ENCODE measurements at regions not wholly inside any gene's neighbourhood (a gene's known extent, or its start where the extent isn't known, plus 50 kb on each side); places are given as distances from the start of the nearest gene placed in this dataset.
A peak's percentile ranks its signal among the peaks of the same experiment; 100 is the strongest.
"Not testable (repeated sequence)": the region's sequence is repeated elsewhere in the genome, so short reads cannot be mapped to it uniquely, and the experiment has no call there.

GRCh38 chr2:138271467-138271866, 230.1 kb upstream of the SPOPL start:
- H3K36me3 ChIP-seq = no peaks in the 10 kb centered on the region
- TF ChIP-seq, protein P1, sequence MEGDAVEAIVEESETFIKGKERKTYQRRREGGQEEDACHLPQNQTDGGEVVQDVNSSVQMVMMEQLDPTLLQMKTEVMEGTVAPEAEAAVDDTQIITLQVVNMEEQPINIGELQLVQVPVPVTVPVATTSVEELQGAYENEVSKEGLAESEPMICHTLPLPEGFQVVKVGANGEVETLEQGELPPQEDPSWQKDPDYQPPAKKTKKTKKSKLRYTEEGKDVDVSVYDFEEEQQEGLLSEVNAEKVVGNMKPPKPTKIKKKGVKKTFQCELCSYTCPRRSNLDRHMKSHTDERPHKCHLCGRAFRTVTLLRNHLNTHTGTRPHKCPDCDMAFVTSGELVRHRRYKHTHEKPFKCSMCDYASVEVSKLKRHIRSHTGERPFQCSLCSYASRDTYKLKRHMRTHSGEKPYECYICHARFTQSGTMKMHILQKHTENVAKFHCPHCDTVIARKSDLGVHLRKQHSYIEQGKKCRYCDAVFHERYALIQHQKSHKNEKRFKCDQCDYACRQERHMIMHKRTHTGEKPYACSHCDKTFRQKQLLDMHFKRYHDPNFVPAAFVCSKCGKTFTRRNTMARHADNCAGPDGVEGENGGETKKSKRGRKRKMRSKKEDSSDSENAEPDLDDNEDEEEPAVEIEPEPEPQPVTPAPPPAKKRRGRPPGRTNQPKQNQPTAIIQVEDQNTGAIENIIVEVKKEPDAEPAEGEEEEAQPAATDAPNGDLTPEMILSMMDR (IDR thresholded peaks at IDR 0.05) = no peak
- TF ChIP-seq POLR2A (IDR thresholded peaks at IDR 0.05) = no peak
- no peak overlapping the region for H3K27ac ChIP-seq
- DNase-seq = no peak
- H3K4me3 ChIP-seq = no peak overlapping the region
- H3K9me3 ChIP-seq = no peaks in the 10 kb centered on the region
- H3K27me3 ChIP-seq = no peaks in the 10 kb centered on the region
- peaks cover 0 to 11% (median 0%) of the 10 kb centered on the region in 4 donors for H3K4me1 ChIP-seq

GRCh38 chr2:138272524-138273195, 228.9 kb upstream of the SPOPL start:
- no peak for TF ChIP-seq POLR2A (IDR thresholded peaks at IDR 0.05)
- TF ChIP-seq, protein P1 (IDR thresholded peaks at IDR 0.05) = no peak
- H3K4me3 ChIP-seq = no peak overlapping the region
- DNase-seq = no peak
- H3K27me3 ChIP-seq = no peaks in the 10 kb centered on the region
- H3K4me1 ChIP-seq = peaks cover 0 to 11% (median 0%) of the 10 kb centered on the region in 4 donors
- H3K9me3 ChIP-seq = no peaks in the 10 kb centered on the region
- no peak overlapping the region for H3K27ac ChIP-seq
- no peaks in the 10 kb centered on the region for H3K36me3 ChIP-seq

GRCh38 chr2:138273280-138273679, 228.3 kb upstream of the SPOPL start:
- H3K27ac ChIP-seq, H3K36me3 ChIP-seq, H3K9me3 ChIP-seq, H3K27me3 ChIP-seq, DNase-seq, H3K4me3 ChIP-seq: not testable (repeated sequence)
- peaks cover 0 to 11% (median 0%) of the 10 kb centered on the region in 4 donors for H3K4me1 ChIP-seq

GRCh38 chr2:138274421-138275291, 226.9 kb upstream of the SPOPL start:
- no peak overlapping the region for H3K4me3 ChIP-seq

DNA sequence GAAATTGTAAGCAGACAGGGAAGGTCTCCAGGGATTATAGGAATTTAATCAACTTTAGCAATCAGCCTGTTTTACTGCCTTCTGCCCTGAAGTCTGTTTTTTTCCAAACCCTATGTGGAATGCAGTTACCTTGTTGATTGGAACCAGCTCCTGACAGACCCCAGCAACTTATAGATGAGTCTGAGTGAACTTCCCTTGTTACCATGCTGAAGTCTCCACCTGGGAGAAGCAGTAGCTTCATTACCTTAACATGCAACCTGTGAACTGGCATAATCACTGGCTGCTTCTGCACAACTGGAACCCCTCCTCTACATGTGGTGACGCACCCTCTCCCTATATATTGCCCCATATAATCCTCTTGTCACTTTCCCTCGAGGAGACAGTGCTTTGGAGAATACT, 226.3 kb upstream of the SPOPL start:
- no peaks in the 10 kb centered on the region for H3K9me3 ChIP-seq
- no peaks in the 10 kb centered on the region for H3K36me3 ChIP-seq
- TF ChIP-seq POLR2A (IDR thresholded peaks at IDR 0.05) = no peak
- TF ChIP-seq, protein P1 (IDR thresholded peaks at IDR 0.05) = no peak
- H3K27ac ChIP-seq = peak overlapping the region in 1 of 4 donors; percentile 0
- DNase-seq = no peak
- peaks cover 0 to 11% (median 0%) of the 10 kb centered on the region in 4 donors for H3K4me1 ChIP-seq
- no peak overlapping the region for H3K4me3 ChIP-seq
- no peaks in the 10 kb centered on the region for H3K27me3 ChIP-seq

More at GRCh38 chr2:138274421-138275291, 226.9 kb upstream of the SPOPL start:
- Histone ChIP-seq H3K27me3 (no peaks in the 10 kb centered on the region), H3K27ac (no peak overlapping the region), H3K36me3 (no peaks in the 10 kb centered on the region), H3K9me3 (no peaks in the 10 kb centered on the region), H3K4me1 (peaks cover 0 to 11% (median 0%) of the 10 kb centered on the region in 4 donors)
- TF ChIP-seq POLR2A (IDR thresholded peaks at IDR 0.05) = no peak
- TF ChIP-seq, protein P1 (IDR thresholded peaks at IDR 0.05) = no peak
- DNase-seq = no peak

DNA sequence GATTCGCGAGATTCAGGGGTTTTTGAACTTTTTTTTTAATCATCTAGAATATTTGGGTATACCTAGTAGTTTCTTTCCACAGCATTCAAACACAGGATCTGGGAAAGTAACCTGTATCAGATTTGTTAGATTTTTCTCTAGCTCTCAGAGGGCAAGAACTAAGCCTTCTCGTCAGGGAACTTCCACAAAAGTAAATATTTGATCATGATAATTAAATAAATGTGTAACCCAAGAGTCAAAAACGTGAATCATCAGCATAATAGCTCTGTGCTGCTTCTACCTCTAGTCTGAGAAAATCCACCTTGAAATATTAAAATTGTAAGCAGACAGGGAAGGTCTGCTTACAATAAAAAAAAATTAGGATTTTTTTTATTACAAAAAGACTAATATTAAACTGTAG, 225.7 kb upstream of the SPOPL start:
- Histone ChIP-seq H3K27ac (no peak overlapping the region), H3K4me1 (peaks cover 0 to 11% (median 0%) of the 10 kb centered on the region in 4 donors), H3K4me3 (no peak overlapping the region), H3K36me3 (no peaks in the 10 kb centered on the region), H3K9me3 (no peaks in the 10 kb centered on the region), H3K27me3 (no peaks in the 10 kb centered on the region)
- TF ChIP-seq, protein P1 (IDR thresholded peaks at IDR 0.05) = no peak
- no peak for TF ChIP-seq POLR2A (IDR thresholded peaks at IDR 0.05)
- DNase-seq = no peak

All from Peyer's patch (tissue), 4 donors.